Fibroblast of skin of back (primary cell): ENCODE measurements at regions not wholly inside any gene's neighbourhood (a gene's known extent, or its start where the extent isn't known, plus 50 kb on each side); places are given as distances from the start of the nearest gene placed in this dataset.
"Not testable (repeated sequence)": the region's sequence is repeated elsewhere in the genome, so short reads cannot be mapped to it uniquely, and the experiment has no call there.

Experiments
- DNase-seq: peaks from one replicate; pipeline ENCODE4 v3.0.0-alpha.2; 2013

DNA sequence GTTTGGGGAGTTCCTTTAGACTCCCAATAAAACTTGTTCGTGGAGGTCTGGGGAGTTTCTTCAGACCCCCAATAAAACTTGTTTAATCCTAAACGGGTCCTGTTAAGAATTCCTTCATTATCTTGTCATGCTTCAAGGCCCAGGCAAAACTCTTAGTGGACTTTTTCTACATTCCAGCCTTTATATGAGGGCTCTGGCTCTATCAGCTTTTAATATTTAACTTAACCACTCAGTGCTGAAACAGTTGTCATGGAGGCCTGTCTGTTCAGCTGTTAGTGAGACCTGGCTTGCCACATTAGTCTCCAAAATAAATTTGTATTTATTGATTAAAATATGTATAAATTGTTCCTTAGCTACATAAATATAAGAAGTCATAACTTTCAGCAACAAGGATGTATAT lies 1385.1 kb downstream of the REEP3 start:
- DNase-seq = not testable (repeated sequence)

- DNase-seq = not testable (repeated sequence)
Observed at GRCh38 chr10:64924306-64924705, 1403.1 kb downstream of the REEP3 start.

DNA sequence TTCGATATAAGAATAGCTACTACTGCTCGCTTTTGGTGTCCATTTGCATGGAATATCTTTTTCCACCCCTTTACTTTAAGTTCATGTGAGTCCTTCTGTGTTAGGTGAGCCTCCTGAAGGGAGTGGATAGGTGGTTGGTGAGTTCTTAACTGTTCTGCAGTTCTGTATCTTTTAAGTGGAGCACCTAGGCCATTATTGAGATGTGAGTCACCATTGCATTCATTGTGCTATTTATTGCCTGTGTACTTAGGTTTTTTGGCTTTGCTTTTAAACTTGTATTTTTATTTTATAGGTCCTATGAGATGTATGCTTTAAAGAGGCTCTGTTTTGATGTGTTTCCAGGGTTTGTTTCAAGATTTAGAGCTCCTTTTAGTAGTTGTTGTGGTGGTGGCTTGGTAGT lies 1430.8 kb downstream of the REEP3 start:
- no peak for DNase-seq

GRCh38 chr10:64956441-64956840 lies 1435.2 kb downstream of the REEP3 start:
- DNase-seq = no peak

DNA sequence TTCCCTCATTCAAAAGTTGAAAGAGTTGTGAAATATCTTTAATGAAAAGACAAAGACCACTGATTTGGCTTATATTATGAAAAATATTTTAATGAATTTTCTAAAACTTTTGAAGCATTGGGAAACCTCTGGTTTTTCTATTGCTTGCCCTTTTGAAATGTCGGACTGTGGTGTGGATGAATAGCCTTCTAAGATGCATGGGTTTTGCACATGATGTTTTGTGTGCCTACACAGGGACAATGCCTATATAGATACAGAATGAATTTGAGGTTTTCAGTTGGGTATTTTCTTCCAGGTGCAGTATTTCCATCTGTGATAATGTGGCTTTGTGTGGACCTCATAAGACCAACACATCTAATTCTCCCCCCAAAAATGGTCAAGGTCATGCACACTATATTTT lies 1437.9 kb downstream of the REEP3 start:
- no peak for DNase-seq

GRCh38 chr10:64959883-64960282 lies 1438.7 kb downstream of the REEP3 start:
- no peak for DNase-seq

GRCh38 chr10:64973391-64973790 lies 1452.2 kb downstream of the REEP3 start:
- no peak for DNase-seq

DNA sequence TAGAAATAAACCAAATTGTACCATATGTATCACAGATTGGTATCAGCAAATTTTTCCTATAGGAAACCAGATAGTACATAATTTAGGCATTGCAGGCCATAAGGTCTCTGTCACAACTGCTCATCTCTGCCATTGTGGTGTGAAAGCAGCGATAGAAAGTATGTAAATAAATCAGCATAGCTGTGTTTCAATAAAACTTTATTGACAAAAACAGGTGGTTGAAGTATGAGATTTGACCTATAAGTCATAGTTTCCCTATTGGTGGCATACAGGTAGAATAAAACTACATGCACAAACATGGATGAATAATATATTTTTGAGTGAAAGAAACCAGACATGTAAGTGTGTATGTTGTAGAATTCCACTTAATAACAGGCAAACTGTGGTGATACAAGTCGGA lies 1454.9 kb downstream of the REEP3 start:
- DNase-seq = no peak

DNA sequence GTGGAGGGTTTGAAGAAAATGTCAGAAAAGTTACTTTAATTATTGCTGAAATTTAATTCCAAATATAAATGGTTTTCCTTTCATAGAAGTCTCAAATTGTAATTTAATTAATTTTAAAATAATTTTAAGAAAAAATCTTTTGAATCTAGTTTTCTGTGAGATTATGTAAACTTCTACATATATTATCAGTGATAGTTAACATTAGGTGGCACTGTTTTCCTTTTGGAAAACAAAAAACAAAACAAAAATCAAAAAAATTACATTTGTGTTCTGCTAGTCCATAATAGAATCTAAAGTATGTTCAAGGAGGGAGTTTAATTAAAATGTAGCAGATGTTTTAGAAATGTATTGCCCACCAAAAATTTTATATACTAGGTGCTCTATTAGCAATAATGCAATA lies 1456.7 kb downstream of the REEP3 start:
- no peak for DNase-seq

GRCh38 chr10:64996886-64997285 lies 1475.7 kb downstream of the REEP3 start:
- DNase-seq = no peak

- DNase-seq = no peak
Observed at GRCh38 chr10:65010845-65011244, 1489.6 kb downstream of the REEP3 start.

GRCh38 chr10:65017523-65017922 lies 1496.3 kb downstream of the REEP3 start:
- DNase-seq = no peak

GRCh38 chr10:65024886-65025285 lies 1503.7 kb downstream of the REEP3 start:
- DNase-seq = no peak

GRCh38 chr10:65030263-65030662 lies 1509.1 kb downstream of the REEP3 start:
- DNase-seq = no peak

DNA sequence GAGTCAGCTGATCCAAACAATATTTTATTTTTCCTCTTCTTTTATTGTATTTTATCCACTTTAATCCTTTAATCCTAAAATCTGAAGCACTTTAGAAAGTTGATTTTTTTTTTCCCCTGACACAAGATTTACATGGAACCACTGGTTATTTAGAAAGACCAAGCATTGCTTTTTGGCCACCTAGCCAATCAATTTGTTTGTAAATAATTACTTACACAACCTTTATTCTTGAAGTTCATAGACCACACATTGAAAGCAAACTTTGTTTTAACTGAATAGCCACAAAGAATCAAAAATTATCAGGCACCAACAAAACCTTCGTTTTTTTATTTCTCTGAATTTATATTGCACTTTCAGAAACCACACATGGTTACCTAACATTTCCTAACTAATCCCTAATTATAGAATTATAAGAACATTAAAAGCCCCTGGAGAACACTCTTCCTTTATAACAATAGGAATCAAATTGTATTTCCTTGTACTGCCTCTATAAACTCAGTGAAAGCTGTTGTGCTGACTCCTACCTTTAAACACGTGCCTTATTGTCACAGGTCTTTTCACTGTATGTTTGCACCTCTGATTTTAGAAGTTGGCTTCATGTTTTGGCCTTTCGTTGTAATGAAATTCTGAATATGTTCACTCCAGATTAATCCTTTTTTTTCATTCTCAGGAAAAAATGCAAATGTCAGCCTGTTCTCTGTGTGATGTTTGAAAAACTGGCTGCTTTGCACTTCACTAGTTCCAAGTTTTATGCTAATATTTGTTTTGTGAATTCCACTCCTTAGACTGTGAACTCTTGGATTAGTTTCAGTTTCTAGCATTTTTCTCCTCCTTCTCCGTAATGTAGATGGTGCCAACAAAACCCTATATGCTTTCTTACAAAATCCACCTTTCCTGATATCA lies 1511.9 kb downstream of the REEP3 start:
- no peak for DNase-seq

DNA sequence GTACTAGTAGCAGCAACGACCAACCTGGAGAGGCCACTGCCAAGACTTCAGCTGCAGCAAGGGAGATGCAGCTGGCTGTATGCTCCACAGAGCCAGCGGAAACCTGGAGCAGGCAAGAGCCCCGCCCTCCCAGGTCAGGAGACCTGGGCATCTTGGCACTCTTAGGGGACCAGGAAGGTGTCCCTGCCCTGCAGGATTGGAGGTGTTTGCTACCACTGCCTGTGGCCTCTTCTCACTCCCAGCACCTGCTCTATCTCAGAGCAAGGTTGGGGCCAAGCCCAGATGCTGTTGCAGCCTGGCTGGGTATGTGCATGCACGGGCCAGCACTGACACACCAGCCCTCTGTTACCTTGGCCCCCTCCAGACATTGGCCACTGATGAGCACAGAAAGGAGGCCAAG lies 1512.8 kb downstream of the REEP3 start:
- no peak for DNase-seq

GRCh38 chr10:65040796-65041195 lies 1519.6 kb downstream of the REEP3 start:
- DNase-seq = no peak

DNA sequence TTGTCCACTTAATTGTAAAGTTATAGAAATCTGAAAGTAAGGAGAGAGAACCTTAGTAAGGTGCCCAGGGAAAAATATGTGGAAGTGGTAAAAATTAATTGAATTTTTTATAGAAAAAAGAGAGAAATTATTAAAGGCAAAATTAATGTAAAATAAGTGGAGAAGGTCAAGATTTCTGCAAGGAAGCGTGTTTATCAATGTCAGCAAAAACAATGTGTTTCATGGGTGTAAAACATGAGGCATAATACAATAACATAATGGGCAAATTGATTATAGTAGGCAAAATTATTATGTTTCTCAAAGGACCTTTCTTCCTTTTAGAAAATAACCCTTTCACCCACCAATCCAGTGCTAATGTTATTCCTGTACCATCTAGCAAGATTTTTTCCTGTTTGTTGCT lies 1520.1 kb downstream of the REEP3 start:
- DNase-seq = no peak

DNA sequence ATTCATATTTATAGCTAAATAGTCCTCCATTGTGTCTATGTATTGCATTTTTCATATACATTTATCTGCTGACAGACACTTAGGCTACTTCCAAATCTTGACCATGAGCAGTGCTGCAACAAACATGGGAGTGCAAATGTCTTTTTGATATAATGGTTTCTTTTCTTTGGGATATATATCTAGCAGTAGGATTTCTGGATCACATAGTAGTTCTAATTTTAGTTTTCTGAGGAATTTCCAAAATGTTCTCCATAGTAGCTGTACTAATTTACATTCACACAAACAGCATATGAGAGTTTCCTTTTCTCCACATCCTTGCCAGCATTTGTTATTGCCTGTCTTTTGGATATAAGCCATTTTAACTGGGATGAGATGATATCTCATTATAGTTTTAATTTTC lies 1521.3 kb downstream of the REEP3 start:
- no peak for DNase-seq

DNA sequence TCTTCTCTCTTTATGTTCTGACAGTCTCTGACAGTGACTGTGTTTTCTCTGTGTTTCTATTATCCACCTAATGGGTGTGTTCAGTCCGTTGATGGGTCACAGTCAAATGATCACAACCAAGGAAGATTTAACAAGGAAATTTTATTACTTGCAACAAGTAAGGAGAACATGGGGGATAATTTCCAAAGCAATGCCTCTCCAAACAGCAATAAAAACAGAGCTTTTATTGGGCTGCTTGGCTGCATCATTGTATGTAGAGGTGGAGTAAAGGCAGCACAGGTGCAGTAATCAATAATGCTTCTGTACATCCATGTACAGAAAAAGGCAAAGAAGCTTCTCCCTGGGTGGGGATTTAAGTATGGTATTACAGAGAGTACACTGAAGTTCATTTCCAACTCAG lies 1525.6 kb downstream of the REEP3 start:
- no peak for DNase-seq

DNA sequence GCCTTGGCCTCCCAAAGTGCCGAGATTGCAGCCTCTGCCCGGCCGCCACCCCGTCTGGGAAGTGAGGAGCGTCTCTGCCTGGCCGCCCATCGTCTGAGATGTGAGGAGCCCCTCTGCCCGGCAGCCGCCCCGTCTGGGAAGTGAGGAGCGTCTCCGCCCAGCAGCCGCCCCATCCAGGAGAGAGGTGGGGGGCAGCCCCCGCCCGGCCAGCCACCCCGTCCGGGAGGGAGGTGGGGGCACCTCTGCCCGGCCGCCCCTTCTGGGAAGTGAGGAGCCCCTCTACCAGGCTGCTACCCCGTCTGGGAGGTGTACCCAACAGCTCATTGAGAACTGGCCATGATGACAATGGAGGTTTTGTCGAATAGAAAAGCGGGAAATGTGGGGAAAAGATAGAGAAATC lies 1530.9 kb downstream of the REEP3 start:
- not testable (repeated sequence) for DNase-seq

GRCh38 chr10:65053397-65053796 lies 1532.2 kb downstream of the REEP3 start:
- not testable (repeated sequence) for DNase-seq

GRCh38 chr10:65053831-65054351 lies 1532.7 kb downstream of the REEP3 start:
- DNase-seq = not testable (repeated sequence)

DNA sequence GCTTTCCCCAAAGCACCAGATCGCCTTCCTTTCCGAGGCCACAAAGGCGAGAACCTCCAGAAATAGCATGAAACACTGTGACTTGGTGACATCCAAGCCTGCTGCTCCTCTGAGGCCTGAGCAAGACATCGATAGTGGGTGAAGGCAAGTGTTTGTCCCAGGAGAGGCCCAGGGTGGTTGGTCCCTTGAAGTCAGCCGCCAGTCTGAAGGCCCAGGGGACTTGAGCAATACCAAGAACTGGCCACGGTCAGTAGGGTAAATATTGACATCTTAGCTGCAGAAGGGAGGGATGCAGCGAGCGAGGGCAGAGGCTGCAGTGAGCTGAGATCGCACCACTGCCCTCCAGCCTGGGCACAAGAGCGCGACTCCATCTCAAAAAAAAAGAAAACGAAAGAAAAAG lies 1533.5 kb downstream of the REEP3 start:
- DNase-seq = not testable (repeated sequence)
